Urothelium cell line (cell line): ENCODE measurements at regions not wholly inside any gene's neighbourhood (a gene's known extent, or its start where the extent isn't known, plus 50 kb on each side); places are given as distances from the start of the nearest gene placed in this dataset.
A peak's percentile ranks its signal among the peaks of the same experiment; 100 is the strongest.

Experiments used
- DNase-seq: peaks from one replicate; pipeline ENCODE4 v3.0.0; 2011; ENCODE audit warnings: low spot score, mixed read lengths
- FAIRE-seq: peaks from 2 replicates; lab custom pipeline; 2011; peaks lifted over from hg19 to GRCh38; lab: Jason Lieb, UNC

DNA sequence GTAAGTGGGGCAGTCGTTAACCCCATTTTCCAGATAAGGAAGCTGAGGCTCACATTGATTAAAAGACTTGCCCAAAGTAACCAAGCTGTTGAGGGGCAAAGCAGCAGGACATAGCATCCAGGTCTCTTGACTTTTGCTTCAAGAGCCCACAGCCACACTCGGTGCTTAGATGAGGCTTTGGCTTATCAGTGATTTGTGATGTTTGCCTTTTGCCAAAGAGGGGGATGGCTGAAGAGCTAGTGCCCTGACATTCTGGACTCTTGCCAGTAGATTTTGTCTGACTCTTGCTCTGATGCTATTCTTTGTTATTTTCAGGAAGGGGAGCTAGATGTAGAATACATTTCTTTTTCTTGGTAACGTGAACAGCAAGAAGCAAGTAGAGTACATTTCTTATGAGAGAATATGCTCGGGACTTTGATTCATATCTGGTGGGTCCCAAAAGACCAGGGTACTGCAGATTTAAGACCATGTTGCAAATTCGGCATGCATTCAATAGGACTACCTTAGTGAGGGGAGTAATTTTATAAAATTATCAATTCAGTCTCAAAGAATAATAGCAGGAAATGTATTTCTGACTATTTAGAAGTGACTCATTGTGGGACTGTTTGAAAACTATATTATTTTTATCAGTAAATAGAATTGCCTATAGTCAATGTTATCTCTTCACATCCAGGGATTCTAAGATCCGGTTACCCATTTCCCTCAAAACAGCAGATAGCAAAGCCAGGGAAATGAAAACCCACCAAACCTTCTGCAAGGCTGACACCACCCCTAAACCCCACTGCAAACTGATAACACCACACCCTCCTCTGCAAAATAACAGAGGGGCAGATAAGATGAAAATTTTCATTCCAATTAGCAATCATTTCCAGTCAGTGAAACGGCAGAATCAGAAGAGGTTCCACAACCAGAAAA lies 180.0 kb upstream of the BMPER start:
- FAIRE-seq (no peak), DNase-seq (no peak)

- no peak for FAIRE-seq
- DNase-seq = no peak
Observed at GRCh38 chr7:33726582-33726981, 178.8 kb upstream of the BMPER start.

- FAIRE-seq = no peak
- DNase-seq = no peak
Observed at GRCh38 chr7:33727315-33727714, 178.0 kb upstream of the BMPER start.

DNA sequence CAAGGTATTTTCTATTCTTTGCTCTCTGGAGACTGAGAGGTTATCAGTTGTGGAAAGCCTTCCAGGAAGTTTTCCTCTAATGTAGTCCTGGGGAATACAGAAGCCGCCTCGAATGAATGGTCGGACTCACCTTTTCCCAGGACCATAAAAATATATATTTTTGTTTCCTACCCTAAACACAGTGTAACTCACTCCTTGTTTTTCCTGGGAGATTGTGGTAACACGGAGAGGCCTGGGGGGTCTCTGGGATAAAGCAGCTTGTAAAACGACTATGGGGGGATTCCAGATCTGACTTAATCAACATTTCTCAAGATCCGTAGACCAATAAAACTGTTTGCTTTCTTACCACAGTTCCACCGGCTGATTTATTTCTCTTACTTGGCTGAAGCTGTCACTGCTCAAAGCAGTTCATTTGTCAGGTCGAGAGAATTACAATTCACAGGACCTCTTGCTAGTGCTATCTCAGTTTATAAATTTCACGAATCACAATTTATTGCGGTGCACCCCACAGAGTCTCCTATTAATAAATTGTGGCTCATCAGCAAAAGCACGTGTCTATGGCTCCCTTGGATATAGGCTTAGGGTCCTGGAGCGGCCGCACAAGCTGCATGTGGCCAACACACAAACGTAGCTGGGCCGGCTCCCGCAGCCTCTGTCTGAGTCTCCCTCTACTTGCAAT lies 176.3 kb upstream of the BMPER start:
- FAIRE-seq = no peak
- no peak for DNase-seq

DNA sequence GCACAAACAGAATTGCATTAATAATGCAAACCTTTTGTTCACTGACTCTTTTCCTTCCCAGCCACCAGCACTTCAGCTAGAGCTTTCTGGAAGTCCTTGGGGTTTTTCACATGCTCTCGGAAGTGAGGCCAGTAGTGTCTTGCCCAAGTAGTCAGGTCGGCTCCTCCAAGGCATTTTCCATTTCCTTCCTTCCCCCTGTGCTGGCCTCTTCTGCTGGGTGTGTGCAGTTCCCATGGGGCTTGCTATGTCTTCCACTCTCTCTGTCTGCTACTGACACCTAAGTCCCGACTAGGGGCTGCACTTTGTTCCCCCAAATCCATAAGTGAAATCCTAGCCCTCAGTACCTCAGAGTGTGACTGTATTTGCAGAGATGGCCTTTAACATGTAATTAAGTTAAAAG lies 175.6 kb upstream of the BMPER start:
- no peak for DNase-seq
- no peak for FAIRE-seq

DNA sequence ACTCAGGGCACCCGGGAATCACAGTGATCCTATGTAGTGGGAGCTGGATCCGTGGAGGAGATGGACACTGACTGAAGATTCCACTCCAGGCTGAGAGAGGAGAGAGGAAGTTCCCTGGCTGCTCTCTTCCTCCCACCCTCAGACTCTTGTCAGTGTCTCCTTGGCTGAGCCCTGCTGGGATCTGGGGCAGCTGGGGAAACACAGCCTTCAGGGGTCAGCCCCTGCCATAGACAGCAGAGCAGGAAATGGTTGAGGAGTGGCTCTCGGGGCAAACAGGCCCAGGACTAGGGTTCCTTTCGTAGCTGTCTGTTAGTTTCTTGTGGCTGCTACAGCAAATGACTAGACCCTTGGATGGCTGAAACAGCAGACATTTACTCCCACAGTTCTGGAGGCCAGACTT lies 174.4 kb upstream of the BMPER start:
- no peak for DNase-seq
- FAIRE-seq = no peak

DNA sequence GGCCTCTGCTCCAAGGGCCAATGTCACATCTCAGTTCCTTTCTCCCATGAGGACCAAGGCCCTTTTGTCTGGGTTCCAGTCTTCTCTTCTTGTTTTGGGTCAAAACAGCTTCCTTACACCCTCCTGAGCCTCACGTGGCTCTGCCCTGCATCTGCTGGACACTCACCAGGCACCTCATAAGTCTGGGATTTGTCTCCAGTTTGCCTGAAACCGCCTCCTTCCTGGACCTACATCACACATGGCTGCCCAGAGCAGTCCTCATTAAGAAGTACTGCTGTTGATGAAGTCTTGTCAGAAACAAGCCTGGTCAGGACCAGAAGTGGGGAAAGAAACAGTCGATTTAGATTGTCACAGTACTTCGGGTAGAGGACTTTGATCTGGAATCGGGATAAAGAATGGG lies 173.4 kb upstream of the BMPER start:
- no peak for FAIRE-seq

DNA sequence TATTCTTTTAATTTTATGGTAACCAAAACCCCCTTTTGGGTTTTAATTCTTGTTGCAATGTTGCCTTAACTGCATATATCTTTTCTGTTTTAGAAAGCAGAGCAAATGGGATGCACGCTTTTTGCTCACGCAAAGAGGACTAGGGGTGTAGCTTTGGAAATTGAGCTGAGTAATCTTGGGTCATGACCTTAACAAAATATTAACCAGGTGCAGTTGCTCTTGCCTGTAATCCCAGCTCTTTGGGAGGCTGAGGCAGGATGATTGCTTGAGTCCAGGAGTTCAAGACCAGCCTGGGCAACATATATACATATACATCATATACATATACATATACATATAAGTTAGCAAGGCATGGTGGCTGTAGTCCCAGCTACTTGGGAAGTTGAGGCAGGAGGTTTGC lies 172.9 kb upstream of the BMPER start:
- no peak for FAIRE-seq
- DNase-seq = no peak

More for the DNA sequence above, 173.4 kb upstream of the BMPER start:
- DNase-seq = no peak

DNA sequence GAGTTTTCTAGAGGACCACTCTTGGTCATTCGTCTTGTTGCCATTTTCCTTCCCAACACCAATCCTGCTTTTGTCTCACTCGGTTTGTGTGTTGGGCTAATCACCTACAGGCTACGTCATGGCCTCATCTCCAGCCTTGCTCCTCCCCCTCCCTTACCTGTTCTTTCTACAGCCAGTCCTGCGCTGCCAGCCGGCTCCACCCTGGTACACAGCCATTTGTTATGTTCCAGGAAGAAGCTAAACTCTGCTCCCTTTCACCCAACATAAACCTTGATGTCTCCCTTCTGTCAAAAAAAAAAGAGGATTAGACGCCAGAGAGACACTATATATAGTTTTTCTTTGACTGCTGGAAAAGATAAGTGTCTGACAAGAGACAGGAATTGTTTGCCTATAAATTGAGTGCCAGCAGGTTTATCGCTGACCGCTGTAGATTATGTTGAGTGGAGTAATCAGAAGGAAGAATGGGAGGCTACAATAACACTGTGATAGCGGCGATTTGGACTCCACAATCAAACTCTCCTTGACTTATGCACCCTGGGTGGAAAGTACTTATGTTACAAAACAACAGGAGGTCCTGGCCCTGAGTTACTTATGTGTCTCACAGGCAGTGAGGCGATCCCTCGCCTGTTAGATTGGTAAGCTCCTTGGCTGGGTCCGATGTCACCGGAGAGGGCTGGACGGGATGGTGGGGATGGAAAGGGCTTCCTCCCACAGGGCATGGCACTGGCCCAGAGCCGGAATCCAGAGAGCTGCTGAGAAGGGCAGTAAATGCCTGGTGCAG lies 171.3 kb upstream of the BMPER start:
- DNase-seq (no peak), FAIRE-seq (no peak)

DNA sequence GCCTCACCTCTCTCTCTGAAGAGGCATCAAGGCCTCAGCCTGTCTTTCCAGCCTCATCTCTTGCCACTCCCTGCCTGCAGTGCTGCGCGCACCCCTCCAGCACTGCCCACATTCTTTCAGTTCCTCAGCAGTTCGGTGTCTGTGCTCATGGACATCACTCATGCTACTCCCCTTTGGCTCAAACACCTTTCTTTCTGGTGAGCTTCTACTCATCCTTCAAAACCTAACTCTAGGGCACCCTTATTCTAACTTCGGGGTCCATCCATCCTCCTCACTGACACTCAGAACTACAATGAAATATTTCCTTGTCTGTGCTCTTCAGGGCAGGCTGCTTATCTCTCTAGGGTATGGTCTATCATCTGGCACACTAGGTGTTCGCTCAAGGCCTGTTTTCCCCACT lies 169.9 kb upstream of the BMPER start:
- DNase-seq (no peak), FAIRE-seq (no peak)

GRCh38 chr7:33736521-33737221 lies 168.7 kb upstream of the BMPER start:
- DNase-seq = no peak
- peak; percentile 56 for FAIRE-seq

DNA sequence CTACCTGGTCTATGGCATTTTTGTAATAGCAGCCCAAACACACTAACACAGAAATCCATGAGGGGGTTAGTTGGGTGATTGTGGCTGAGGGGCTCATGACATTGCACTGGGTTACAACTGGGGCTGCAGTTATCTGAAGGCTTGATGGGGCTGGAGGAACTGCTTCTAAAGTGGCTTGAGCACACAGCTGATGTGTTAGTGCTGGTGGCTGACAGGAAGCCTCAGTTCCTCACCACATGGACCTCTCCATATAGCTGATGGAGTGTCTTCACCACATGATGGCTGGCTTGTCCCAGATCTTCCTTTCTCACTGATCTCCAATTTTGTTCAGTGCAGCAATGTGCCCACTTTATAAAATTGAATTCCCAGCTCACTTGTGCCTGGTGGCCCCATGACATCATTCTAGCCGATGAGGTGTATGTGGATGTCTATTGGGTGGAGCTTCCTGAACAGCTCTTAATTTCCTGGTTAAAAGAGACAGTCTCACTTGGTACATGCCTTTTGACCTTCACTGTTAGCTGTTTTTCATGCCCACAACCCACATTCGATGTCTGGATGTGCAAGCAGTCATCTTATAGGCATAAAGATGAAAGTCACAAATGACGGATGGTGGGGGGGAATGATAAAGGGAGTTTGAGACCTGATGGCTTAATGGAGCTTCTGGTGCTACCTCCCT lies 166.9 kb upstream of the BMPER start:
- no peak for FAIRE-seq
- no peak for DNase-seq

GRCh38 chr7:33739286-33739685 lies 166.1 kb upstream of the BMPER start:
- FAIRE-seq = no peak
- DNase-seq = no peak

- DNase-seq (no peak), FAIRE-seq (no peak)
Observed at GRCh38 chr7:33742521-33742920, 162.8 kb upstream of the BMPER start.

DNA sequence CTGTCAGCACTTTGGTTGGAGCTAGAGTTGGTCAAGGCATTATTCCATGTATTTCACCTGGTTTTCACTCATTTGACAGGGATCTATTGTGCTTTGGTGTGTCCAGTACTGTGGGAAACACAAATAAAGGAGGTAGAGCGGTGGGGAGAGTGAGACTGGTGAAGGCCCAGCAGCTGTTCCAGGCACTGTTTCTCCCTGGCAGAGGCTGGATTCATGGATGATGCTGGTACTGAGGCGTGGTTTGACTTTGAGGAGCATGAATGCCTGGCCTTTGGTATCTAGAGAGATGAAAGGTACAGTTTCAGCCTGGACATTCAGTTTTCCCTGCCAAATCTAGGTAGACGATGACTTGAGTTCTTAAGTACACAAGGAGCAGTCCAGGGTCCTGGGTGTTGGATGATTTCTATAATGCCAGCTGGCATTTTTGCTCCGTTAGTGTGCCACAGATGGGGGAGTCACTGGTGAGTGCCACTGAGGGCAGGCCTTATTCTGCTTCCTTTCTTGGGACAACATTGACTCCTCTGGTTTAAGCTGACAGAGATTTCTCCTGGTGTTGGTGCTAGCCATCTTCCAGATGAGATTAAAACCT lies 162.2 kb upstream of the BMPER start:
- FAIRE-seq = no peak

DNA sequence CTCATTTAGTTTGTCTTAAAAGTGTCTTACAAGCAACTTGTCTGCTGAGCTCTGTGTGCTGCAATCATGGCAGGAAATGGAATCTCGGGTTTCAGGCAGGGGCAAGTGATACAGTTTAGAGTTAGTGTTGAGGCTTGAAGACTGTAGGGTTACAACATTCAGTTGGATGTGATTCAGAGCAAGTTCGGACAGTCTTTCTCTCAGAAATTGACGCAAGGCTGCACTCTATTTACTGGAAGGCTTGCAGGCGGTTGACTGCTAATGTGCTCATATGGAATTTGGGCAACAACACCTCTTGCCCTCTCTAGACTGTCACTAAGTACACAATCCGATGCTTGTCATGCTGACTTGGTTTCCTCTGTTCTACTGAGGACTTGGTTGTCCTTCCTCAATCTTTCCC lies 161.7 kb upstream of the BMPER start:
- FAIRE-seq = no peak
- no peak for DNase-seq

More for the DNA sequence above, 162.2 kb upstream of the BMPER start:
- DNase-seq = no peak

GRCh38 chr7:33744293-33745075 lies 160.9 kb upstream of the BMPER start:
- peak; percentile 80 for FAIRE-seq
- no peak for DNase-seq

DNA sequence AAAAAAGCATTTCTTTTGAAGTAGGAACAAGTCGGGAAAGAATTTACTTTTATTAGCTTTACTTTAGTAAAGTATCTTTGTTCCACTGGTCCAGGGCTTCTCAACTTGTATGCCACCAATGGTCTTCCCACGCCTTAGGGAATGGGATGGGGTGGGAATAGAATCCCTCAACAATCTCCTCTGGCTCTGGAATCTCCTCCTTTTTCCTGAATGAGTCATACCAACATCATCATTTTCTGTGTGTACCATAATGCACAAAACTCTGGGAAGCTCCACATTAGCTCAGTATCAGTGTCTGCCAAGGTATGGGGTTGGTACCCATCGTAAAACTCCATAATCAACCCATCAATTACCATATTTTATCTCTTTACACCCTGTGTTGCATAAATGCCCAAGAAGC lies 159.4 kb upstream of the BMPER start:
- no peak for FAIRE-seq
- no peak for DNase-seq

DNA sequence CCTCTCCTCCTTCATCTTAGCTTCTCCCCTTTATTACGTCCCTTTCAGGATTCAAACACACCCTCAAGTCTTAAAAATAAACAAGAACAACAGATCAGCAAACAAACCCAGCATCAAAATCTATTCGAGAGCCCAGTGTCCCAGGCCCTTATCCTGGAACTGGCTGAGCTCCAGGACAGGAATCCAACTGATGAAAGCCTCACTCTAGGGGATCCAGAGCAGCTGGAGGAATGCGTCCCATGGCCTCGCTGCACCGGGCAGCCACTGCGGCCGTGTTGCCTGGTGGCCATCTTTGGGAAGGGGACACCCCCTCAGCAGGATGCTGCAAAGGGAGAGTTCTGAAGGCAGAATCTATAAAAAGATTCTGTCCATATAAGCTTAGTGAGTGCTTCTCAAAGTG lies 156.5 kb upstream of the BMPER start:
- FAIRE-seq = no peak

More for the DNA sequence above, 156.5 kb upstream of the BMPER start:
- DNase-seq = peak; percentile 26
